HG03064 (cell line): ENCODE measurements at regions not wholly inside any gene's neighbourhood (a gene's known extent, or its start where the extent isn't known, plus 50 kb on each side); places are given as distances from the start of the nearest gene placed in this dataset.
"Not testable (repeated sequence)": the region's sequence is repeated elsewhere in the genome, so short reads cannot be mapped to it uniquely, and the experiment has no call there.

Experiments used
- ATAC-seq: cut with Tn5 transposase; IDR thresholded peaks from one replicate; pipeline ENCODE4 v1.9.1; 2021; ENCODE audit warnings: low read depth; ENCODE audit not compliant: unreplicated experiment

DNA sequence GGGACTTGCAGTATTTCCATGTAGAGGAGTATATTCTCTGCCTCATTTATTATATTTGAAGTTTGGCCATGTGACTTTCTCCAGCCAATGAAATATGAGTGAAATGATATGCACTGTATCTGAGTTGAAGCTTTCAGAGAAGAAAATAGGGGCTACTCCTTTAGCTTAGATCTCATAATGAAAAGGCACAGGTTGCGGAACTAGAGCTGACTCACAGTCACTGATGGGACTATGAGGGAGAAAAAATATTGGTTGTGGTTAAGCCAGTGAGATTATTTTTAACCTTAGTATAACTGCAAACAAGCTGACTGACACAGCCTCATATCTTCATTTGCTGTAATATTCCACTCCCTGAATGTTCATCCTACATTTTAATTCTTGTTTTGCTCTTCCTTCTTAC, 1104.3 kb downstream of the RPA4 start:
- no peak for ATAC-seq

DNA sequence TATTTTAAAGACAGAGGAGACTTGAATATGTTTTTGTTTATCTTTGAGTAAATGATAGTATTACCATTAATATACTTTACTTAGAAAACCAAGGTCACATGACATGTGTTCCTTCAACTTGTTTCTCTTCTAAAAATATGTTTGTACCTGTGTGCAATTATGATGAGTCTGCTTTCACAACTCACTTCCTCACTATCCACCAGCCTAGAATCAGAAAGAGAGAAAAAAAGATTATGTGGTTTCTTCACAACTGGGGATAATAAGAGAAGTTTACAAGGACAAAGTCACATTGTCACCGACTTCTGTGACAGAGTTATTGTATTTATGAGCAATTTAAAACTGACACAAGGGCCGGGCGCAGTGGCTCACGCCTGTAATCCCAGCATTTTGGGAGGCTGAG, 1112.1 kb downstream of the RPA4 start:
- ATAC-seq: no peak

DNA sequence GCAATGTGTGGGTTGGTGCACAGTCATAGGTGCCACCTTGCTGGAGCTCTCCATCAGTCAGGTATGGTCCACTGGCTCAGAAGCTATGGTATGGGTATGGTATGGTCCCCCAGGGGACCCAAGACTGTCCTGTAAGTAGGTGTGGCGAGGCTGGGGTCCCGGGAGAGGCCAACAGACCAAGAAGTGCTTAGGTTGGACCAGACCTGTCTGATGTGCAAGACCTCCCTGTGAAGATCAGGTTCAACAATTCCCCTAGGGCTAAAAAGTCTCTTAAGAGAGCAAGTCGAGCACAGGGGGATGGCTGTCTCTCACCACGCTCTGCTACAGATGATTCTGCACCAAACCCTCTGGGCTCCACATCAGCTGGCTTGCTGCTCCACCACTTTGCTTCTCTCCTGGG, 1145.0 kb downstream of the RPA4 start:
- ATAC-seq: no peak

DNA sequence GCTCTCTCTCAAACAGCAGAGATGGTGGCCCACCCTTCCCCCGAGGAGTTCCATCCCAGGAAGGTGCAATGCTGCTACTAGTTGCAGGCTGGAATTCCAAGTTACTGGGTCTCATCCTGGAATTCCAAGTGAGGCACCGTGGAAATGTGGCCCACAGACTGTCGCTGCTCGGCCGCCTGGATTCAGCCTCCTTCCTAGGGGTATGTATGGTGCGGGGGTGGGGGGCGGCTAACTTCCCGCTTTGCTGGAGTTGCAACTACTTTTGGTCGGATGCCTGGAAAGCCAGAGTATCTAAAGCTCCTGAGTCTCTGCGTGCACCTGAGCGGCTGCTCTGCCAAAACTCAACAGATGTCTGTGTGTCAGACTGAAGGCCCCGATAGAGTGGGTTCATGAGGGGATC, 1146.2 kb downstream of the RPA4 start:
- no peak for ATAC-seq

DNA sequence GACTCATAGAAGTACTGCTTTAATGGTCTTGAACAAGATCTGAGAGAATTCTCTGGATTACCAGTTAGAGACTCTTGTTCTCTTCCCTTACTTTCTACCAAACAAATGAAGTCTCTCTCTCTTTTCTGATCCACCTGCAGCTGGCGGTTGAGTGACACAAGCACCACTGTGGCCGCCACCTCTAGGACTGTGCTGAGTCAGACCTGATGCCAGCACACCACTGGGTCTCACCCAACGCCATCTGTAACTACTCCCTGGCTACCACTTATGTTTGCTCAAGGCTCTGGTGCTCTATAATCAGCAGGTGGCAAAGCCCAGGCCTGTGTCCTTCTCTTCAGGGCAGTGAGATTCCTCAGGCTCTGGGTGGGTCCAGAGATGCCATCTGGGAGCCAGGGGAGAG, 1173.5 kb downstream of the RPA4 start:
- ATAC-seq: no peak

DNA sequence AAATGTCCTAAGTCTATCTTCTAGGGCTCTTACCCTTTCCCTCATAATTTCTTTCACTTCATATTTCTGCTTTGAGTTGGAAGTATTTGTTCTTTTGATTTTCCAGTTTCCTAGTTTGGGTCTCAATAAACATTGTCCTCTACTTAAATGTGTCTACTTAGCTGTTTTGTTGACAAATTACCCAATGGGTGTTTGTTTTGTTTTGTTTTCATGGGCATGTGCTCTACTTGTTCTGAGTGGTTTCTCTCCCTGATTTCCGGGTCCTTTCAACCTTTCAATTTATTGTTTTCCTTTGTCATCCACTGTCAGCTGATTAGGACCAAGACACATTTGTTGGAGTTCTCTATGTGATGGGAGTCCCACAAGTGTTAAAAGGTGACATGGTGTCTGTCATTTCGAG, 1181.4 kb downstream of the RPA4 start:
- no peak for ATAC-seq

DNA sequence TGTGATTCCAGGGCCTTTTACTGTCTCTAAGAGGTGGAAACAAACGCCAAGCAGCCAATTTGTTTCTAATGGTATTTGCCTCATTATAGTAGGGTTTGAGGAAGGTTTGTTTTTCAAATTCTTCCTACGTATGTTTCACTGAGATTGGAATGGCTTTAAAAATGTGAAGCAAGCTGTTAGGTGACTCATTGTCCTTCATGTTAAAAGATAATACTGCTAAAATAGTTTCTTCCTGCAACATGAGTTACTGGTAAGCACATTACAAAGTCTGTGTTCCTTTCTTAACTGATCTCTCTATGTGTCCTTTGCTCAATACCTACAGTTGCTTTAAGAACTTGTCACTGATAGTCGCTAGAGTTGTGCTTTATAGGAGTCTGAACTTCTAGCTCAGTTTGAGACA, 1183.9 kb downstream of the RPA4 start:
- no peak for ATAC-seq

DNA sequence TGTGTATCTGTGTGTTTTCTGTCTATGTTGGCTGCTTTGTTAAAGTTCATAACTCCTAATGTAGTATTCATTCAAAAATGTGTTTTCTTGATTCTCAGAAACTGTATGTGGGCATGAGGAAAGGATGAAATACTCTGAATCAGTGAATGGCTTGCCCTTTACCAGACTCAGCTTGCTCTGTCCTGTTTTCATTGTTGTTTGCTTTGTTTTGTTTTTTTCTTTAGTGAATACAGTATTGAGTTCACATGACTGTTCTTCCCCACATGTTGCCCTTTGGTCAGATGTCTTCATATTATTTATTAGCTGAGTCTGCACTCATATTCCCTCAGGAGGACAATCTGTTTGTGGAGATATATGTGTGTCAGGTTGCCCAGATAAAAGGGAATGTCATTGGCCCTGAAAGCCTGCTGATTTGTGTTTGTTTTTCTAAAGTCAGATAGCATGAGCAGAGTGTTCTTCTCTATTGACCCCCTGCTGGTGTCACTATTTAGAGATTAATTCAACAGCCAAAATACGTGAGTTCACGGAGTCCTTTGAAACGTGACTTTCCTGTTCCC, 1184.4 kb downstream of the RPA4 start:
- no peak for ATAC-seq

DNA sequence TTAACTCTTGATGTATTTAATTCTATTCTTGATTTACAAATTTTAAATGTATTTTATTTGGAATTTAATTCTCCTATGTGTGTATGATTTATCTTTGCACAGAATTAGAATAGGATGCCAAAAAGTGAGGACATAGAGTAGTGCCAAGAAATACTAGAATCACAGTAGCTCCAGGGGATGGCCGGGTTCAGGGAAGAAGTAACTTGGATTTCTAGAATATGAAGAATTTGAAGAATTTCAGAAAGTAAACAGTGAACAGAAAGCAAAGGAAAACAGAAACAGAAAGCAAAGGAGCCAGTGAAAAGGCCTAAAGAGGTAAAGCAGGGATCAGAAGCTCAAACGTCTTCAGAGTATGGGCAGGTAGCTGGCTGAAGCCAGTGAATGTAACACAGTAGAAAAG, 1187.6 kb downstream of the RPA4 start:
- ATAC-seq: no peak

DNA sequence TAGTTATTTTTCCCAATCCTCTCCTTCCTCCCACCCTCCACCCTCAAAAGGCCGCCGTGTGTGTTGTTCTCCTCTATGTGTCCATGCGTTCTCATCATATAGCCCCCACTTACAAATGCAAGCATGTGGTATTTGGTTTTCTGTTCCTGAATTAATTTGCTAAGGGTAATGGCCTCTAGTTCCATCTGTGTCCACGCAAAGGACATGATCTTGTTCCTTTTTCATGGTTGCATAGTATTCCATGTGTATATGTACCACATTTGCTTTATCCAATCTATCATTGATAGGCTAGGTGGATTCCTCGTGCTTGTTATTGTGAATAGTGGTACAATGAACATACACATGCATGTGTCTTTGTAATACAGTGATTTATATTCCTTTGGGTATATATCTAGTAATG, 1193.7 kb downstream of the RPA4 start:
- no peak for ATAC-seq

DNA sequence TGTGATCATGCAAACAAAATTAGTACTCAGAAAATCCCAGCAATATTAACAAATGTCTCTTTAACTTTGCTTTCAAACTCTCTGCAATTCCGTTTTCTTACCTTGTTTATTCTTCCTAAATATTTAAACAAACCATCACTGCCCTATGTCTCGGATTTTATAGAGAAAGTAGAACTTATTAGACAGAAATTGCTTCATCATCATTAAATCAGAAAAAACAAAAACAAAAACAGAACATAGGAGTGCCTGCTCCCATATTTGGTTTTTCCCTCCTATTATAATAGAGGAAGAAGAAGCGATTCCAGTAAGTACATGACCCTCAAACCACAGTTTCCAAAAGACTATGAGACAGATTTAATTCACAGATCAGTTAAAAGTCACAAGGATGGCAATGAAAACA, 1228.0 kb downstream of the RPA4 start:
- no peak for ATAC-seq

DNA sequence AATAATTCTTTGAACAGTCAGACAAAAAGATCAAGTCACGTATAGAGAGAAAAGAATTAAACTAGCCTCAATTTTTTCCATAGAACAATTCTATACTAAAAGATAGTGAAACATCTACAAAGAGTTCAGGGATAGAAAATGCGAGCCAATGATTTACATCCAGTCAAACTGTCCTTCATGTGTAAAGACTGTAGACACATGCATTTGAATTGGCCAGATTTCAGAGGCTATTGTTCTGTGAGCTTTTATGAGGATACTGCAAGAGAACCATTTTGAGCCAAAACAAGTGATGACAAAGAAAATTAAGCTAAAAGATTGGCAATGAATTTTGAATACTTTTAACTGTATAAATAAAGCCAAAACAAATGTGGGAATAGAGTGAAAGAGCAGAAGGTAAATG, 1230.3 kb downstream of the RPA4 start:
- no peak for ATAC-seq

DNA sequence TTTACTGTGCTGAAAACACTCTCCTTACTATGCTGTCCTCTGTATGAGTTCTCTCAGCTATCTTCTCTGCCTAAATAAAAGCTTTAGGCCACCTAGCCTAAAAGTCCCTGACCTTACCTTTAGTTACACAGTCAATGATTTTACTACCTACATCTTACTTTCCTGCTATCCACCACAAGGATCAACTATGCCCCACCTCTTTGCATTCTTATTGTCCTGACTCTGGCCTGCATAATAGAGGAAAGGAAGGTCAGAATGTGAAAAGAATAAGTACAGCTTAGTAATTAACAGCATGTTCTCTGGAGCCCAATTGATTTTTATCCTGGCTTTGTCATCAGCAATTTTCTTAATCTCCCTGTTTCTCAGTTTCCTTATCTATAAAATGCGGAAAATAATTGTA, 1257.8 kb downstream of the RPA4 start:
- no peak for ATAC-seq

DNA sequence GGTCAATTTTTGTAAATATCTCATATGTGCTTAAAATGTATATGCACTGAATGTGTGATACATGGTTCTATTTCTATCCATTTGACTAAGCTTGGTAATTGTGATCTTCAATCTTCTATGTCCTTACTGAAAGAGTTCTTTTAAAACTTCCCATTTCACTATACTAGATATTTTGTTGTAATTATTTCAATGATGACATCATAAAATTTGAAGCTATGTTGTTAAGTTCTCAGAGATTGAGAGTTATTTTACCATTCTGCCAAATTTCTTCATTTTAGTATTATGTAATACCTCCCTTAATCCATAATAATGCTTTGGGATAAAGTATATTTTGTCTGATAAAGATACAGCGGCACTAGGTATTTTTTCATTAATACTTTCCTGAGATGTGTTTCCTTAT, 1307.3 kb downstream of the RPA4 start:
- no peak for ATAC-seq

DNA sequence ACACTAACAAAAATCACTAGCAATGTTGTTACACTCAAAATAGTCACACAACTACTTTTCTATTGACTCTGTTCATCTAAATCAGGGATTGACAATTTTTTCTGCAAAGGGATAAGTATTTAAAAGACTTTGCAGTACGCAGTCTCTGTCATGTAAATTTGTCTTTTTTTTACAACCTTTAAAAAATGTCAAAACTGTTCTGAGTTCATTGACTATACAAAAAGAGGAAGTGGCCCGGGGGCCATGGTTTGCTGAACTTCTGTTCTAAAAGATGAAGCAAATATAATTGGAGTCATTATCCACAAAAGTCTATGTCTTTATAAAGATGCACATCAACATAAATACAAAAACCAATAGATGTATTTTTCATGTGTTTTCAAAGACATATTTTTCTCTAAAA, 1310.3 kb downstream of the RPA4 start:
- no peak for ATAC-seq

DNA sequence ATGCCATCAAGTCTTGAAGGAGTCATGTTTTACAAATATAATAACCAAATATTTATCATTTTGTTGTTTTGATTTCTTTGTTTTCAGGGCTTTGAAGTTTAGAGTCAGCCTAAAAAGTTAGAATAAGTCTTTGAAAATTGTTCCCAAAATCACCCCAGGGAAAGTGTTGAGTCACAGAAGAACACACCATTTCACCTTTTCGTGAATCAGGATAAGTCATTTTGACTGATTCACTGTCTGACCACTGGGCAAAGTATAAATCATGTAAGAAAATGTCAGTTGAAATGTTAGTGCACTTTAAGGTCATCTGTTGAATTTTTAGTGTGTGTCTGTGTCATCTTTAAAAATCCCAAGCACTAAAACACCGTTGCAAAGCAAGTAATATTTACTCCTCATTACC, 1320.1 kb downstream of the RPA4 start:
- ATAC-seq: no peak

DNA sequence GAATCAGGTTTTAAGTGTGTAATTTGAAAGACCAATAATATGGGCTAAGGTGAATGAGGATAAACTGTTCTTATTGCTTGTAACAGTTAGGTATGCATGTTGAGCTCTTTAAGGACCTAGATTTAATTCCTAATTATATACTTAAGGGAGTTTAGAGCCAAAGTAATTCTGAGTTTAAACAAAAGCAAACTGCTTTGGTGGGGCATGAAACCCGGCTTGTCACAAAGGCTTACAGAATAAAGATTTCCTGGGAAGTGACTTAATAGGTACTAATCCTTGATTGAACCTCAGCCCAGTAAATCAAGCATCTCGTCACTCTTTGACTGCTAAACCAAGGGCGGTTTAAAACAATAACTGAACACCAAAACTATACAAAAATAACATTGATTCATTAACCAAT, 1324.2 kb downstream of the RPA4 start:
- ATAC-seq: no peak

DNA sequence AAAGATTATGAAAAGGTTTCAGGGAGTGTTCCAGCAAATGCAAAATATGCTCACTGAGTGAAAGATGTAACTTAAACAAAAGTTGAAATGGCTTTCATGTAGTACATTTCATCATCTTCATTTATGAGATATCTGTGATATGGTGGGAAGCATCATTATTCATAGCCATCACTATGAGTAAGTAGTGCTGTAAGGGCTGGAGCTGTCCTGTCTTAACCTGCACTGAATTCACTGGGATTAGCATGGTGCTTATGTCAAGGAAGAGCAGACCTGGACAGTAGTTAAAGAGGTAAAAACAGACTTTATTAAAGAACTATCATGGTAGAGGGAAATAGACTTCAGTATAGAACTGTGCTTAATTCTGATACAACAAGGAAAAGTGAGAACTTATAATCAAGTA, 1347.3 kb downstream of the RPA4 start:
- no peak for ATAC-seq

DNA sequence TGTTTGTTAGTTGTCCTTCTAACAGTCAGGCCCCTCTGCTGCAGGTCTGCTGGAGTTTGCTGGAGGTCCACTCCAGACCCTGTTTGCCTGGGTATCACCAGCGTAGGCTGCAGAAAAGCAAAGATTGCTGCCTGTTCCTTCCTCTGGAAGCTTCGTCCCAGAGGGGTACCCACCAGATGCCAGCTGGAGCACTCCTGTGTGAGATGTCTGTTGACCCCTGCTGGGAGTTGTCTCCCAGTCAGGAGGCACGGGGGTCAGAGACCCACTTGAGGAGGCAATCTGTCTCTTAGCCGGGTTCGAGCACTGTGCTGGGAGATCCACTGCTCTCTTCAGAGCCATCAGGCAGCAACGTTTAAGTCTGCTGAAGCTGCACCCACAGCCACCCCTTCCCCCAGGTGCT, 1356.4 kb downstream of the RPA4 start:
- ATAC-seq: not testable (repeated sequence)

DNA sequence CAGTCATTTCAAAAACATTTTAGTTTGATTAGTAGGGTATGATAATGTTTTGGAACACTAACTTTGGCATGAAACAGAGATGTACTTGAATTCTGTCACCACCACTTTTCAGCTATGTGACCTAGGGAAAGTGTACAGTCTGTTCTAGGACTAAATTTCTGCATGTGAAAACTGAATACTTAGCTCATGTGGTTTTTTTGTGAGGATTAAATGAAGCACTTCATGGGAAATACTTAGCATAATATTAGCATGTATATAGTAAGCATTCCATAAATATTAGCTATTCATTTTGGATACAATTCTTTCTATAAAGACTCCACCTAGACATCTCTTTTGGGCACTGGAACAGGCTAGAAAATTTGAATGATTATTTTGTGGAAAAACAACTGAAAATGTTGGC, 1379.4 kb downstream of the RPA4 start:
- no peak for ATAC-seq

DNA sequence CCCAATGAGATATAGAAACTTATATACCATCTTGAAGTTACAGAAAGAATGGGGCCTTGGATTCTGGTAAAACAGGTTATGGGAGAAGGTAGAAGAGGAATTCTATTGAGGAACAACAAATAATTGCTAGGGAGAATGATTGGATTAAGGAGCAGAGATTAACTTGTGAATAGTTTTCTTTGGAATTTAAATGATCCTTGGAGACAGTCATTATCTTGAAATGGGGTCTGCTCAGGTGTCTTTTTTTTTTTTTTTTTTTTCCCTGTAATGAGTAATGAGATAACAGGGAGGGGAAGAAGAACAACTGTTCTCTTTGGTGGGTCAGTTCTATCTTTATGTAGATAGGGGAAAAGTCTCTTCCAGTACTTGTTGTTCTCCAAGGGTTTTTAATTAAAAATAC, 1406.0 kb downstream of the RPA4 start:
- no peak for ATAC-seq

DNA sequence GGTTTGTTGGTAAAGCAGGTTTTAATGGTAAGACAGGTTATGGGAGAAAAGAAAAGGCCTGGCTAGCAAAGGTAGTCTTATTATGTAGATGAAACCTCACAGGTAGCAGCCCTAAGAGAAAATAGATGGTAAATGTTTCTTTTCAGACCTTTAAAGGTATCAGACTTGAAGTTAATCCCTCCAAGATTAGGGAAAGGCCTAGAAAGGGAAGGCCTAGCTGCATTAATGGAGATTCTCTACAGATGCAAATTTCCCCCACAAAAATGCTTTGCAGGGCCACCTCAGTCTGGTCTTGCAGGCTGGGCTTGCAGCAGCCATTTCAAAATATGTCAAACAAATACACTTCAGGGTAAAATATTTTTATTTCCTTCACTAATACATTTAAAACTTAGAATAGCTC, 1410.6 kb downstream of the RPA4 start:
- no peak for ATAC-seq

DNA sequence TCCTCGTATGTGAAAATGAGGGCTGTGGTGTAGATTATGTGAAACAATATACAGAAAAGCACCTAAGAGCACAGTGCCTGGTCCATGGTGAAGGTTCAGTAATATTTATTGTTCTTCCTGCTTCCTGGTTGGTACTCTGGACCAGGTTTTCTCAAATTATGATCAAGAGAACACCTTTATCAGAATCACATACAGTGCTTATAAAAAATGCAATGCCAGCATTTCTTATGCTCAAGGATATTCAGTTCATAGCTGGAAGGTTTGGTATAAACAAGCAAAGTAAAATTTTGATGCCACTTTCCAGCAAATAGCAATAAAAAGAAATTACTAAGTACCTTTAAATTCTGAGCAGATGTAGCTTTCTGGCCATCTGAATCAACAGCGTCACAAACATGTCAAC, 1412.4 kb downstream of the RPA4 start:
- no peak for ATAC-seq
